NB4 (cell line): ENCODE measurements at regions not wholly inside any gene's neighbourhood (a gene's known extent, or its start where the extent isn't known, plus 50 kb on each side); places are given as distances from the start of the nearest gene placed in this dataset.

ENCODE experiments used
- DNase-seq: peaks from one replicate; pipeline ENCODE4 v3.0.0; 2010; ENCODE audit warnings: low read depth
- H3K4me3 ChIP-seq: one replicate; pipeline ENCODE4 v1.5.1; 2011; ENCODE audit warnings: mild to moderate bottlenecking, low read depth, low read length, moderate library complexity
- MAX ChIP-seq: IDR thresholded peaks from 2 replicates; pipeline ENCODE4 v1.6.1; 2011; ENCODE audit warnings: low read depth, low read length
- MYC ChIP-seq: IDR thresholded peaks from 2 replicates; pipeline ENCODE4 v1.6.1; 2011; ENCODE audit warnings: low read depth, low read length
- POLR2A ChIP-seq: IDR thresholded peaks from 2 replicates; pipeline ENCODE4 v1.6.1; 2011; ENCODE audit warnings: mild to moderate bottlenecking; ENCODE audit not compliant: insufficient read length; ENCODE audit errors: extremely low read depth
- TF ChIP-seq, protein P1 (sequence below): IDR thresholded peaks from one replicate; pipeline ENCODE4 v1.5.1; 2012; ENCODE audit warnings: low read depth, low read length

- H3K4me3 ChIP-seq: no peak overlapping the region
- TF ChIP-seq, protein P1, sequence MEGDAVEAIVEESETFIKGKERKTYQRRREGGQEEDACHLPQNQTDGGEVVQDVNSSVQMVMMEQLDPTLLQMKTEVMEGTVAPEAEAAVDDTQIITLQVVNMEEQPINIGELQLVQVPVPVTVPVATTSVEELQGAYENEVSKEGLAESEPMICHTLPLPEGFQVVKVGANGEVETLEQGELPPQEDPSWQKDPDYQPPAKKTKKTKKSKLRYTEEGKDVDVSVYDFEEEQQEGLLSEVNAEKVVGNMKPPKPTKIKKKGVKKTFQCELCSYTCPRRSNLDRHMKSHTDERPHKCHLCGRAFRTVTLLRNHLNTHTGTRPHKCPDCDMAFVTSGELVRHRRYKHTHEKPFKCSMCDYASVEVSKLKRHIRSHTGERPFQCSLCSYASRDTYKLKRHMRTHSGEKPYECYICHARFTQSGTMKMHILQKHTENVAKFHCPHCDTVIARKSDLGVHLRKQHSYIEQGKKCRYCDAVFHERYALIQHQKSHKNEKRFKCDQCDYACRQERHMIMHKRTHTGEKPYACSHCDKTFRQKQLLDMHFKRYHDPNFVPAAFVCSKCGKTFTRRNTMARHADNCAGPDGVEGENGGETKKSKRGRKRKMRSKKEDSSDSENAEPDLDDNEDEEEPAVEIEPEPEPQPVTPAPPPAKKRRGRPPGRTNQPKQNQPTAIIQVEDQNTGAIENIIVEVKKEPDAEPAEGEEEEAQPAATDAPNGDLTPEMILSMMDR: no peak
- TF ChIP-seq MYC: no peak
- no peak for TF ChIP-seq POLR2A
- TF ChIP-seq MAX: no peak
- DNase-seq: no peak
These were observed 307.8 kb downstream of the KBTBD8 start for GRCh38 chr3:67305922-67306321.

GRCh38 chr3:67311440-67311839, 313.3 kb downstream of the KBTBD8 start:
- H3K4me3 ChIP-seq: no peak overlapping the region
- no peak for DNase-seq

GRCh38 chr3:67312155-67312554, 314.0 kb downstream of the KBTBD8 start:
- DNase-seq: no peak
- no peak overlapping the region for H3K4me3 ChIP-seq
- TF ChIP-seq POLR2A (no peak), MAX (no peak), MYC (no peak)

More at GRCh38 chr3:67311440-67311839, 313.3 kb downstream of the KBTBD8 start:
- no peak for TF ChIP-seq MYC
- TF ChIP-seq, protein P1: no peak
- TF ChIP-seq POLR2A: no peak
- TF ChIP-seq MAX: no peak

DNA sequence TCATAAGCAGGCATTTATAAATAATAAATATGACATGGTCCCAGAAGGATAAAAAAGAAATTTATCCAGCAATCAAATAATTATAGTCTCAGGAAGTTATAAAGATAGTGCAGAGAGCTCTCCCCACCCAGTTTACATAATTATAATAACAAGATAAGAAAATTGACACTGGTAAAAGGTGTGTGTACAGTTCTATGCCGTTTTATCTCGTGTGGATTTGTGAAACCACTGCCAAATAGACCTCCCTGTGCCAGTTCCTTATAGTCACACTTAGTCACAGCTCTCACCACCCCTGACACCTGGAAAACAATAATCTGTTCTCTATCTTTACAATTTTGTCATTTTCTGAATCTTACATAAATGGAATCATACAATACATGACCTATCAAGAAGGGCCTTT, 320.1 kb downstream of the KBTBD8 start:
- no peak for DNase-seq
- H3K4me3 ChIP-seq: no peak overlapping the region
- TF ChIP-seq MAX: no peak
- TF ChIP-seq MYC: no peak
- TF ChIP-seq POLR2A: no peak
- TF ChIP-seq, protein P1: no peak

GRCh38 chr3:67324554-67324953, 326.4 kb downstream of the KBTBD8 start:
- no peak for DNase-seq
- H3K4me3 ChIP-seq: no peak overlapping the region
- no peak for TF ChIP-seq MYC
- TF ChIP-seq, protein P1: no peak
- TF ChIP-seq MAX: no peak
- no peak for TF ChIP-seq POLR2A
